CD14-positive monocyte (primary cell): ENCODE measurements at regions not wholly inside any gene's neighbourhood (a gene's known extent, or its start where the extent isn't known, plus 50 kb on each side); places are given as distances from the start of the nearest gene placed in this dataset.

Experiments
- DNase-seq, 3 donors: peaks; one replicate each; pipeline ENCODE4 v3.0.0-alpha.2; 2011 to 2022
- H2AFZ ChIP-seq: 2 replicates; pipeline ENCODE4 v1.6.0; 2012; ENCODE audit warnings: mild to moderate bottlenecking, low read depth, low read length, inconsistent platforms; ENCODE audit not compliant: insufficient read depth, poor library complexity, severe bottlenecking
- H3K27ac ChIP-seq, 2 donors: 1 replicate in 1 of 2; 2 replicates in 1 of 2; pipeline ENCODE4 v1.5.1; 2012 to 2013; ENCODE audit warnings: low read length in 2 of 2, control low read depth in 1 of 2, inconsistent platforms in 1 of 2, low read depth in 1 of 2, mild to moderate bottlenecking in 1 of 2
- H3K27me3 ChIP-seq, 2 donors: one replicate each; pipeline versions ENCODE4 v1.6.0 to v1.6.1; 2011 to 2013; ENCODE audit warnings: low read length in 2 of 2; ENCODE audit not compliant: control insufficient read depth in 2 of 2, insufficient read depth in 2 of 2
- H3K36me3 ChIP-seq, 2 donors: replicated peaks in 1 of 2; 1 replicate in 1 of 2; 2 replicates in 1 of 2; pipeline versions ENCODE4 v1.5.1 to v1.6.1; 2012 to 2013; ENCODE audit warnings: low read length in 2 of 2, control low read depth in 1 of 2, inconsistent platforms in 1 of 2, mild to moderate bottlenecking in 1 of 2; ENCODE audit not compliant: insufficient read depth in 2 of 2, control insufficient read depth in 1 of 2
- H3K4me1 ChIP-seq, 2 donors: 1 replicate in 1 of 2; 2 replicates in 1 of 2; pipeline versions ENCODE4 v1.5.1 to v1.6.1; 2012 to 2013; ENCODE audit warnings: low read length in 2 of 2, control low read depth in 1 of 2, inconsistent platforms in 1 of 2, mild to moderate bottlenecking in 1 of 2, moderate library complexity in 1 of 2; ENCODE audit not compliant: insufficient read depth in 2 of 2, control insufficient read depth in 1 of 2
- H3K4me2 ChIP-seq: replicated peaks from 2 replicates; pipeline ENCODE3; 2012; ENCODE audit warnings: low read length, moderate library complexity, mild to moderate bottlenecking; ENCODE audit not compliant: poor library complexity, severe bottlenecking; ENCODE audit errors: extremely low read depth
- H3K4me3 ChIP-seq, 3 experiments: fragments of 200-600 bp in 1 of 3; sonication (generic) in 1 of 3; replicated peaks in 1 of 3; 1 replicate in 2 of 3; 2 replicates in 1 of 3; pipeline ENCODE4 v1.5.1; 2011 to 2013; ENCODE audit warnings: low read length in 3 of 3, mild to moderate bottlenecking in 3 of 3, control low read depth in 2 of 3, low read depth in 2 of 3, inconsistent platforms in 1 of 3, moderate library complexity in 1 of 3
- H3K79me2 ChIP-seq: 2 replicates; pipeline ENCODE4 v1.6.0; 2012; ENCODE audit warnings: mild to moderate bottlenecking, control low read depth, inconsistent platforms, low read length, moderate library complexity; ENCODE audit not compliant: insufficient read depth
- H3K9ac ChIP-seq: 2 replicates; pipeline ENCODE4 v1.6.0; 2017; ENCODE audit warnings: low read length, mild to moderate bottlenecking; ENCODE audit not compliant: insufficient read depth, poor library complexity, severe bottlenecking
- H3K9me3 ChIP-seq, 2 donors: replicated peaks in 1 of 2; 1 replicate in 1 of 2; 2 replicates in 1 of 2; pipeline versions ENCODE4 v1.5.1 to v1.6.1; 2012 to 2013; ENCODE audit warnings: low read length in 2 of 2, control low read depth in 1 of 2; ENCODE audit not compliant: control insufficient read depth in 1 of 2, insufficient read depth in 1 of 2
- H4K20me1 ChIP-seq: 2 replicates; pipeline ENCODE4 v1.6.0; 2012; ENCODE audit warnings: mild to moderate bottlenecking, low read length, control low read depth, moderate library complexity; ENCODE audit not compliant: insufficient read depth
- H3K27ac Mint-ChIP-seq, 7 donors: one replicate each; pipeline ENCODE4 v1.8.0; 2020; ENCODE audit warnings: mild to moderate bottlenecking in 7 of 7, mixed read lengths in 7 of 7, moderate library complexity in 6 of 7, inconsistent platforms in 2 of 7
- H3K27me3 Mint-ChIP-seq, 3 donors: one replicate each; pipeline ENCODE4 v1.8.0; 2021 to 2022; ENCODE audit warnings: low read depth in 3 of 3, mild to moderate bottlenecking in 3 of 3, mixed read lengths in 3 of 3, moderate library complexity in 3 of 3, inconsistent platforms in 1 of 3
- H3K36me3 Mint-ChIP-seq, 2 donors: one replicate each; pipeline ENCODE4 v1.8.0; 2020; ENCODE audit warnings: mixed read lengths in 2 of 2, inconsistent platforms in 1 of 2, mild to moderate bottlenecking in 1 of 2
- H3K4me1 Mint-ChIP-seq: one replicate; pipeline ENCODE4 v1.8.0; 2020; ENCODE audit warnings: mild to moderate bottlenecking, mixed read lengths
- H3K4me3 Mint-ChIP-seq, 2 donors: one replicate each; pipeline ENCODE4 v1.8.0; 2020; ENCODE audit warnings: mild to moderate bottlenecking in 2 of 2, mixed read lengths in 2 of 2, moderate library complexity in 1 of 2
- H3K9me3 Mint-ChIP-seq, 7 donors: one replicate each; pipeline ENCODE4 v1.8.0; 2020 to 2022; ENCODE audit warnings: mixed read lengths in 7 of 7, mild to moderate bottlenecking in 6 of 7, moderate library complexity in 6 of 7, inconsistent platforms in 2 of 7
- CTCF ChIP-seq: fragments of 200-600 bp; IDR thresholded peaks from one replicate; pipeline ENCODE4 v1.8.0; 2022; ENCODE audit warnings: antibody characterized with exemption, mild to moderate bottlenecking
- WGBS: methylation state at CpG from one replicate; pipeline ENCODE4 v1.1.5; 2013; ENCODE audit warnings: missing lambda C conversion rate; ENCODE audit not compliant: insufficient coverage; 5-methylcytosine and 5-hydroxymethylcytosine counted together
- intact Hi-C, 2 donors: fragments of 100-400 bp; cut with micrococcal nuclease; formaldehyde crosslinking; loops; one replicate each; pipeline versions ENCODE4 v1.15.0 to v1.15.1; 2023

DNA sequence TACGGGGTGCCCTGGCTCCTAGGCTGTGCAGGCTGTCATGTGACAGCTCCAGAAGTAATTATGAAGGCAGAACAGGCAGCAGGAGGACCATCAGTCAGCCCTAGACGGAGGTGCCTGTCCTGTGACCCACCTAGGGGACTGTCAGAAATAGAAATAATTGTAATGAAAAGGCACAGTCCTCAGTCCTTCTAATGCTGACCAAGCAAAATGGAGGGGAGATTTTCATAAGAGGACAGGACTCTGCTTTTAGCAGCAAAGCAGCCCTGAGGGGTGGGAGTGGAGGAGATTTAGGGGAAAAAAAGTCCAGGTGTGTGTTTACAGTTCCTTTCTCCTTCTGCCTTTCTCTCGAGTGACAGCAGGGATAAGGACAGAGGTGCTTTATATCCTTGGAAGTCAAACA lies 108.3 kb upstream of the KIRREL3 start:
- Histone ChIP-seq H3K9ac (no peak overlapping the region), H3K4me1 (no peaks in the 10 kb centered on the region), H3K27ac (no peak overlapping the region), H3K4me3 (no peak overlapping the region), H3K9me3 (no peaks in the 10 kb centered on the region), H3K79me2 (no peaks in the 10 kb centered on the region), H3K27me3 (no peaks in the 10 kb centered on the region), H2AFZ (no peak overlapping the region), H3K36me3 (no peaks in the 10 kb centered on the region), H4K20me1 (no peaks in the 10 kb centered on the region), H3K4me2 (no peak overlapping the region)
- Mint-ChIP-seq H3K4me1 (peaks cover 8% of the 10 kb centered on the region), H3K9me3 (peaks cover 0 to 15% (median 2%) of the 10 kb centered on the region in 7 donors), H3K36me3 (no peaks in the 10 kb centered on the region), H3K27ac (no peak overlapping the region), H3K27me3 (peaks cover 0 to 5% (median 0%) of the 10 kb centered on the region in 3 donors), H3K4me3 (no peak overlapping the region)
- TF ChIP-seq CTCF, result no peak
- no peak for DNase-seq
- 89% methylated on average over 2 of the region's 3 CpGs for WGBS
- intact Hi-C loops, result no loop called here

DNA sequence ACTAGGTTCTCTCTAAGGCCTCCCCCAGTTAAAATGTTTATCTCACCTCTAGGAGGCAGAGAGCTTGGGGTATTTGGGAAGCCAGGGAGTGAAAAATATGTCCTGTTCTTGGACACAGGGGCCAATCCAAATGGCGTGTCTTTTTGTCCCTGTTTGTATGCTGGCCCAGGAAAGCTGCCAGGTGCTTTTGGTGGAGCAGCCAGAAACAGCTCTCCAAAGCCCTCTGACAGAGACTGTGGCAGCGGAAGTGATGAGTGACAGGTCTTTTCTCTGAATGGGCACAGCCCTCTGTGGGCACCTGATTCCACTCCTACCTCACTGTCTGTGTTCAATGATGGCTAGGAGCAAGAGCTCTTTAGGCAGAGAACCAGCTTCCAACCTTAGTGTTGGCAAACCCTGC lies 106.4 kb upstream of the KIRREL3 start:
- intact Hi-C loops, result no loop called here
- 92% methylated on average over 2 of the region's 2 CpGs for WGBS
- Histone ChIP-seq H4K20me1 (no peaks in the 10 kb centered on the region), H2AFZ (no peak overlapping the region), H3K9me3 (no peaks in the 10 kb centered on the region), H3K9ac (no peak overlapping the region), H3K4me3 (no peak overlapping the region), H3K27me3 (no peaks in the 10 kb centered on the region), H3K79me2 (no peaks in the 10 kb centered on the region), H3K36me3 (no peaks in the 10 kb centered on the region), H3K4me2 (no peak overlapping the region), H3K27ac (no peak overlapping the region), H3K4me1 (no peaks in the 10 kb centered on the region)
- no peak for TF ChIP-seq CTCF
- H3K4me1 Mint-ChIP-seq, result peaks cover 8% of the 10 kb centered on the region
- no peak overlapping the region for H3K4me3 Mint-ChIP-seq
- no peak overlapping the region for H3K27ac Mint-ChIP-seq
- H3K36me3 Mint-ChIP-seq, result no peaks in the 10 kb centered on the region
- peaks cover 0 to 5% (median 0%) of the 10 kb centered on the region in 3 donors for H3K27me3 Mint-ChIP-seq
- no peak for DNase-seq
- H3K9me3 Mint-ChIP-seq, result peaks cover 0 to 13% (median 2%) of the 10 kb centered on the region in 7 donors
